Memory B cell (primary cell): ENCODE measurements at regions not wholly inside any gene's neighbourhood (a gene's known extent, or its start where the extent isn't known, plus 50 kb on each side); places are given as distances from the start of the nearest gene placed in this dataset.

ENCODE experiments used
- ATAC-seq: fragments of 150-1000 bp; cut with Tn5 transposase; 2 replicates; pipeline ENCODE4 v1.10.0; 2021; ENCODE audit warnings: low read depth, mild to moderate bottlenecking, moderate library complexity
- DNase-seq, 2 donors: peaks; one replicate each; pipeline ENCODE4 v3.0.0; 2022; ENCODE audit warnings: low spot score in 2 of 2
- H3K27ac Mint-ChIP-seq: one replicate; pipeline ENCODE4 v1.8.0; 2022; ENCODE audit warnings: mild to moderate bottlenecking, moderate library complexity, mixed read lengths
- H3K27me3 Mint-ChIP-seq: one replicate; pipeline ENCODE4 v1.8.0; 2022; ENCODE audit warnings: mixed read lengths
- H3K36me3 Mint-ChIP-seq: one replicate; pipeline ENCODE4 v1.8.0; 2022; ENCODE audit warnings: mild to moderate bottlenecking, mixed read lengths
- H3K4me1 Mint-ChIP-seq: one replicate; pipeline ENCODE4 v1.8.0; 2022; ENCODE audit warnings: mixed read lengths
- H3K4me3 Mint-ChIP-seq: one replicate; pipeline ENCODE4 v1.8.0; 2022; ENCODE audit warnings: mild to moderate bottlenecking, moderate library complexity, mixed read lengths
- H3K9me3 Mint-ChIP-seq: one replicate; pipeline ENCODE4 v1.8.0; 2022; ENCODE audit warnings: mixed read lengths

DNA sequence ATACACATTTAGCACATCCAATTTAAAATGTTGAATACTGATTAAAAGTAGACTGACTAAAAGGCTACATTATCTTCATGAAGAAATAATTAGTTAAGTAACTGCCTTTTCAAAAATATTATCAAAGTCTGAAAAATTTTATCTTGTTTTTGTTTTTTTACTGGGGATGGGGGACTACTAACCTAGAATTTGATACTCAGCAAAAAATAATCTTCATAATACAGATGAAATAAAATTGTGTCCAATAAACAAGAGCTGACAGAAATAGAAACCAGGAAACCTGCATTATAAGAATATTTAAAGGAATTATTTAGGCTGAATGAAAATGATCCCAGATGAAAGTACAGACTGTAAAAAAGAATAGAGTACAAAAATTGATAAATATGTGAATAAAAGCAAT lies 200.7 kb upstream of the RGPD4 start:
- no peak overlapping the region for H3K27ac Mint-ChIP-seq
- peaks cover 14% of the 10 kb centered on the region for H3K9me3 Mint-ChIP-seq
- no peaks in the 10 kb centered on the region for H3K27me3 Mint-ChIP-seq
- ATAC-seq (no peak), DNase-seq (no peak)
- H3K4me3 Mint-ChIP-seq, result no peak overlapping the region
- H3K36me3 Mint-ChIP-seq, result no peaks in the 10 kb centered on the region
- no peaks in the 10 kb centered on the region for H3K4me1 Mint-ChIP-seq

- no peak overlapping the region for H3K4me3 Mint-ChIP-seq
- H3K4me1 Mint-ChIP-seq, result no peaks in the 10 kb centered on the region
- no peaks in the 10 kb centered on the region for H3K36me3 Mint-ChIP-seq
- H3K9me3 Mint-ChIP-seq, result peaks cover 14% of the 10 kb centered on the region
- ATAC-seq (no peak), DNase-seq (no peak)
- H3K27ac Mint-ChIP-seq, result no peak overlapping the region
- H3K27me3 Mint-ChIP-seq, result no peaks in the 10 kb centered on the region
Measured at GRCh38 chr2:107627164-107627563, 199.5 kb upstream of the RGPD4 start.

DNA sequence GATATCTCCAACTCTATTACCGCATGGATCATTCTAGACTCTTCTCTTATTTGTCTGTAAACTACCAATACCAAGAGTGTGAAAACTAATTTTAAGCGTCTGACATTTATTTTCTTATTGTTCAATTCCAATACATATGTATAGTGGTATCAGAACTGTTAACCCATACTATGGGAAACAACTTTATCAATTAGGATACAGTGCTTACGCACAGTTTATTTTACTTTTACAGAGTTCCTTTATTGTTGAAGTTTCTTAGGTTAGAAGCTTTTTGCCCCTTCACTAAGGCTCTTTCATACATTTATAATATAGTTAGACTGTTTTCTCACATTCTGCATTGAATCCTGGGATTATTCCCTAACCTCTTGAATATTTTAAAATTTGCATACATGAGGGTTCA lies 198.8 kb upstream of the RGPD4 start:
- Mint-ChIP-seq H3K27me3 (no peaks in the 10 kb centered on the region), H3K4me1 (no peaks in the 10 kb centered on the region), H3K4me3 (no peak overlapping the region), H3K36me3 (no peaks in the 10 kb centered on the region), H3K9me3 (peaks cover 16% of the 10 kb centered on the region), H3K27ac (no peak overlapping the region)
- DNase-seq, result no peak
- ATAC-seq, result no peak

- DNase-seq, result no peak
- H3K27ac Mint-ChIP-seq, result no peak overlapping the region
- no peaks in the 10 kb centered on the region for H3K27me3 Mint-ChIP-seq
- no peak overlapping the region for H3K4me3 Mint-ChIP-seq
- ATAC-seq, result no peak
- H3K9me3 Mint-ChIP-seq, result peaks cover 11% of the 10 kb centered on the region
- no peaks in the 10 kb centered on the region for H3K4me1 Mint-ChIP-seq
- no peaks in the 10 kb centered on the region for H3K36me3 Mint-ChIP-seq
Measured at GRCh38 chr2:107633580-107634147, 193.0 kb upstream of the RGPD4 start.

DNA sequence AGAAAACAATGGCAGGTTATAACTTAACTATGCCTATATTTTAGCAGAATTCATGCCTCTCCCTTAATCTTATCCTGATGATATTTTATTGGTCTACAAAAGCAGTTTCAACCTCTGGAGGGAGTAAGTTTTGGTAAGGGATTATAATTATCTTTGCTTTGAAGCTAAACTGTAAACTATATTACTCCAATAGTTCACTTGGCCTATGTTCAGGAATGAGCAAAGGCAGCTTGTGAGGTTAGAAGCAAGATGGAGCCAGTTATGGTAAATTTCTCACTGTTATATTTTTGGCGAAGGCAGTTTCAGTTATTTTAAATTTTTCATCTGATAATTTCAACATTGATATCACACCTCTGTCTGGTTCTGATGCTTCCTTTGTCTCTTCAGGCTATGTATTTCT lies 192.5 kb upstream of the RGPD4 start:
- peaks cover 7% of the 10 kb centered on the region for H3K9me3 Mint-ChIP-seq
- no peaks in the 10 kb centered on the region for H3K4me1 Mint-ChIP-seq
- ATAC-seq (no peak), DNase-seq (no peak)
- no peaks in the 10 kb centered on the region for H3K27me3 Mint-ChIP-seq
- no peak overlapping the region for H3K27ac Mint-ChIP-seq
- H3K4me3 Mint-ChIP-seq, result no peak overlapping the region
- H3K36me3 Mint-ChIP-seq, result no peaks in the 10 kb centered on the region

- H3K4me3 Mint-ChIP-seq, result no peak overlapping the region
- ATAC-seq (no peak), DNase-seq (no peak)
- peaks cover 11% of the 10 kb centered on the region for H3K9me3 Mint-ChIP-seq
- no peaks in the 10 kb centered on the region for H3K4me1 Mint-ChIP-seq
- H3K36me3 Mint-ChIP-seq, result no peaks in the 10 kb centered on the region
- H3K27me3 Mint-ChIP-seq, result no peaks in the 10 kb centered on the region
- H3K27ac Mint-ChIP-seq, result no peak overlapping the region
Measured at GRCh38 chr2:107635883-107636282, 190.8 kb upstream of the RGPD4 start.

- Mint-ChIP-seq H3K4me3 (no peak overlapping the region), H3K36me3 (no peaks in the 10 kb centered on the region), H3K27ac (no peak overlapping the region), H3K27me3 (no peaks in the 10 kb centered on the region), H3K9me3 (peaks cover 20% of the 10 kb centered on the region), H3K4me1 (no peaks in the 10 kb centered on the region)
- DNase-seq (no peak), ATAC-seq (no peak)
Measured at GRCh38 chr2:107645586-107645985, 181.1 kb upstream of the RGPD4 start.

DNA sequence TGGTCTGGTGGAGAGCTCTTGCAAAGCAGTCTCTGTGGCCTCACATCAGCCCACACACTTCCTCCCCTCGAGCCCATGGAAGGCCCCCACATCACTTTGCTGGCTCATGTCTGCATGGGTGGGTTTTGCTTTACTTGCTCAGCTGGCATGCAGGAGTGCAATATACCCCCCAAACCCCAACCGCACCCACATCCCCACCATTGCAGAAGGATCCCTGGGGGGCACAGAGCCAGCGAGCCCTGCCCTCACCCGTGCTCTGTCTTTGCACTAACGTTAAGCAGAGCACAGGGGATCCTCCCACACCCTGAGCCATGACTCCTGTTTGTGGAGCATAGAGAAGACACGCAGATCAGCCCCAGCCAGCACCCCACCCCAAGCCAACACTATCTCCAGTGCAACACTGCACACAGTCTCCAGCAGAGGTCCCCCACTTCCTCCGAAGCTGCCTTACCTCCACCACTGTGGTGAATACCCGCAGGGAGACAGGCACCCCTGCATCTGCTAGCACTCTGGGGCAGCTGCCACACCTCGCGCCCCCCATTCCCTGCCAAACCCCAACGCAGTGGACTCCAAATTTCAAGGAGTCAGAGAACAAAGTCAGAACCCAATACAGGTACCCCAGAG lies 177.8 kb upstream of the RGPD4 start:
- no peaks in the 10 kb centered on the region for H3K4me1 Mint-ChIP-seq
- no peak overlapping the region for H3K4me3 Mint-ChIP-seq
- no peak overlapping the region for H3K27ac Mint-ChIP-seq
- ATAC-seq, result no peak
- peaks cover 15% of the 10 kb centered on the region for H3K9me3 Mint-ChIP-seq
- no peaks in the 10 kb centered on the region for H3K36me3 Mint-ChIP-seq
- no peaks in the 10 kb centered on the region for H3K27me3 Mint-ChIP-seq
- DNase-seq, result no peak

GRCh38 chr2:107657049-107657448 lies 169.6 kb upstream of the RGPD4 start:
- Mint-ChIP-seq H3K27ac (no peak overlapping the region), H3K36me3 (no peaks in the 10 kb centered on the region), H3K4me3 (no peak overlapping the region), H3K9me3 (no peaks in the 10 kb centered on the region), H3K27me3 (no peaks in the 10 kb centered on the region), H3K4me1 (no peaks in the 10 kb centered on the region)
- DNase-seq, result no peak
- ATAC-seq, result no peak

GRCh38 chr2:107663632-107664031 lies 163.1 kb upstream of the RGPD4 start:
- ATAC-seq, result no peak
- no peaks in the 10 kb centered on the region for H3K4me1 Mint-ChIP-seq
- H3K27me3 Mint-ChIP-seq, result no peaks in the 10 kb centered on the region
- H3K36me3 Mint-ChIP-seq, result no peaks in the 10 kb centered on the region
- no peak overlapping the region for H3K4me3 Mint-ChIP-seq
- no peak for DNase-seq
- H3K27ac Mint-ChIP-seq, result no peak overlapping the region
- peaks cover 2% of the 10 kb centered on the region for H3K9me3 Mint-ChIP-seq

- ATAC-seq (no peak), DNase-seq (no peak)
- Mint-ChIP-seq H3K27me3 (no peaks in the 10 kb centered on the region), H3K4me3 (no peak overlapping the region), H3K36me3 (no peaks in the 10 kb centered on the region), H3K9me3 (peaks cover 11% of the 10 kb centered on the region), H3K4me1 (no peaks in the 10 kb centered on the region), H3K27ac (no peak overlapping the region)
Measured at GRCh38 chr2:107669335-107669734, 157.4 kb upstream of the RGPD4 start.

GRCh38 chr2:107681936-107682335 lies 144.8 kb upstream of the RGPD4 start:
- Mint-ChIP-seq H3K27me3 (no peaks in the 10 kb centered on the region), H3K36me3 (no peaks in the 10 kb centered on the region), H3K27ac (no peak overlapping the region), H3K4me1 (no peaks in the 10 kb centered on the region), H3K9me3 (peaks cover 3% of the 10 kb centered on the region), H3K4me3 (no peak overlapping the region)
- ATAC-seq (no peak), DNase-seq (no peak)

DNA sequence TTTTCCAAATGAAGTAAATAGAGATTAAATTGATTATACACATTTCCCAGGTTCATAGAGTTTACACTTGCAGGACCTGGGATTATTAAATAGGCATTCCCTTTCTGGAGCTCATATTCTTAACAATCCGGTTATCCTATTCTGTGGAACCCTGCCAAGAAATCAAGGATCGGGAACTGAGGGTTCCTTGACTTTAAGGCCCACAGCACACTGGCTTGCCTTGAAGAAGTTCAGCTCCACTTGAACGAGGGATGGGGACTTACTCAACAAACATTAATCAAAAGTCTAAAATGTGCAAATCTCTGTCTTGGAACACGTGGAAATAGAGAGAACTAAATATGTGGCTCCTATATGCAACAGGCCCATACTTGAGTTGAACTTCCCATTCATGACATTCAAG lies 142.3 kb upstream of the RGPD4 start:
- Mint-ChIP-seq H3K36me3 (no peaks in the 10 kb centered on the region), H3K27ac (no peak overlapping the region), H3K27me3 (no peaks in the 10 kb centered on the region), H3K9me3 (peaks cover 1% of the 10 kb centered on the region), H3K4me1 (no peaks in the 10 kb centered on the region), H3K4me3 (no peak overlapping the region)
- ATAC-seq, result no peak
- no peak for DNase-seq

DNA sequence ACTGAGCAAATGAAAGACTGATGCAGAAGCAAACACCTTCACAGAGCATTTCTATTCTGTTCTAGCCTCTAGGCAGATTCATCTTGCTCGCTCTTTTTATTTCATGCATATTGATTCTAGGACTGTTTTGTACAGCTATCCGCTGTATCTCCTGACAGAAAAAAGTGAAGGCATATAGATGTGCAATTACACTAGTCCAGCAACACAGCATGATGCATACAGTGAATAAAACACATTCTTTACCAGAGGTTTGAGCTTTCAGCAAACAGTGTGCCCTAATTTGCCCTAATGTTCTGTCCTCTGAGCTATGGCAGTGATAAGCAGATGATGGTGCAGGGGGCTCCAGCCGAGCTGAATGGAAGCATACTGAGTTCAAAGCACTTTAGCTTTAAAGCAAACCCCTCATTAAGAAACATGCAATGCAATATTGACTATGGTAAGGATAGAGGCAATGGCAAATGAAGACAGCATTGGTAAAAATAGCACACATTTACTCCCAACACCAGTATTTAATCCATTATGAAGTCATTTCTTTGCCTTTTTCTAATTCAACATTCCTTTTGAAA lies 141.2 kb upstream of the RGPD4 start:
- DNase-seq (no peak), ATAC-seq (no peak)
- Mint-ChIP-seq H3K27me3 (no peaks in the 10 kb centered on the region), H3K9me3 (no peaks in the 10 kb centered on the region), H3K27ac (no peak overlapping the region), H3K4me1 (no peaks in the 10 kb centered on the region), H3K36me3 (no peaks in the 10 kb centered on the region), H3K4me3 (no peak overlapping the region)

- DNase-seq, result no peak
Measured at GRCh38 chr2:107687073-107687472, 139.6 kb upstream of the RGPD4 start.

More at GRCh38 chr2:107687073-107687472, 139.6 kb upstream of the RGPD4 start:
- Mint-ChIP-seq H3K27me3 (no peaks in the 10 kb centered on the region), H3K9me3 (no peaks in the 10 kb centered on the region), H3K27ac (no peak overlapping the region), H3K36me3 (no peaks in the 10 kb centered on the region), H3K4me3 (no peak overlapping the region), H3K4me1 (no peaks in the 10 kb centered on the region)
- no peak for ATAC-seq
